Thyroid gland (tissue), 4 donors: ENCODE measurements at regions not wholly inside any gene's neighbourhood (a gene's known extent, or its start where the extent isn't known, plus 50 kb on each side); places are given as distances from the start of the nearest gene placed in this dataset.

Source experiments
- CTCF ChIP-seq, 6 experiments: fragments of 200-600 bp in 3 of 6; fragments of 450-650 bp in 3 of 6; sonication (generic) in 3 of 6; IDR thresholded peaks; one replicate each; pipeline ENCODE4 v1.5.1; 2016 to 2019; ENCODE audit warnings: antibody characterized with exemption in 6 of 6, mild to moderate bottlenecking in 2 of 6, inconsistent platforms in 1 of 6, moderate library complexity in 1 of 6
- POLR2A ChIP-seq, 2 donors: fragments of 450-650 bp; IDR thresholded peaks; one replicate each; pipeline ENCODE4 v1.6.1; 2017; ENCODE audit warnings: antibody characterized with exemption in 2 of 2, mild to moderate bottlenecking in 2 of 2, moderate library complexity in 1 of 2

- TF ChIP-seq CTCF (IDR thresholded peaks at IDR 0.05) (no peak), POLR2A (IDR thresholded peaks at IDR 0.05) (no peak)
Observed at GRCh38 chr10:107492389-107492788, 327.9 kb upstream of the SORCS1 start.
